ENCODE measurements at regions not wholly inside any gene's neighbourhood (a gene's known extent, or its start where the extent isn't known, plus 50 kb on each side); places are given as distances from the start of the nearest gene placed in this dataset.

- TF ChIP-seq POLR2A (IDR thresholded peaks at IDR 0.05) (no peak), CTCF (IDR thresholded peaks at IDR 0.05) (no peak)
Measured at GRCh38 chr13:31674051-31674450, 65.3 kb upstream of the RXFP2 start.

Measured in Peyer's patch (tissue), 4 donors.